Brain pericyte (primary cell): ENCODE measurements at regions not wholly inside any gene's neighbourhood (a gene's known extent, or its start where the extent isn't known, plus 50 kb on each side); places are given as distances from the start of the nearest gene placed in this dataset.

ENCODE experiments used
- DNase-seq: peaks from one replicate; pipeline ENCODE4 v3.0.0-alpha.2; 2012; ENCODE audit warnings: low read depth, low spot score

GRCh38 chr10:20988357-20988983, 91.4 kb upstream of the NEBL start:
- DNase-seq: no peak

GRCh38 chr10:20986049-20986448, 88.9 kb upstream of the NEBL start:
- no peak for DNase-seq

- DNase-seq: no peak
These were observed 87.6 kb upstream of the NEBL start for GRCh38 chr10:20984662-20985061.

GRCh38 chr10:20981419-20981953, 84.4 kb upstream of the NEBL start:
- DNase-seq: no peak

- DNase-seq: no peak
These were observed 81.5 kb upstream of the NEBL start for GRCh38 chr10:20978617-20979016.

GRCh38 chr10:20977300-20977699, 80.2 kb upstream of the NEBL start:
- no peak for DNase-seq

- DNase-seq: no peak
These were observed 79.8 kb upstream of the NEBL start for GRCh38 chr10:20976891-20977290.

- DNase-seq: no peak
These were observed 79.3 kb upstream of the NEBL start for GRCh38 chr10:20976390-20976789.

GRCh38 chr10:20975236-20975635, 78.1 kb upstream of the NEBL start:
- no peak for DNase-seq

GRCh38 chr10:20972925-20973324, 75.8 kb upstream of the NEBL start:
- no peak for DNase-seq

- no peak for DNase-seq
These were observed 74.8 kb upstream of the NEBL start for GRCh38 chr10:20971901-20972300.

- no peak for DNase-seq
These were observed 73.6 kb upstream of the NEBL start for GRCh38 chr10:20970708-20971107.

GRCh38 chr10:20970044-20970443, 72.9 kb upstream of the NEBL start:
- no peak for DNase-seq

- DNase-seq: no peak
These were observed 69.3 kb upstream of the NEBL start for GRCh38 chr10:20966426-20966825.

GRCh38 chr10:20963721-20964595, 66.8 kb upstream of the NEBL start:
- no peak for DNase-seq

- DNase-seq: peak; percentile 64
These were observed 65.9 kb upstream of the NEBL start for GRCh38 chr10:20963056-20963455.

- peak; percentile 17 for DNase-seq
These were observed 65.1 kb upstream of the NEBL start for GRCh38 chr10:20962165-20962564.

- no peak for DNase-seq
These were observed 62.1 kb upstream of the NEBL start for GRCh38 chr10:20959242-20959641.

- DNase-seq: no peak
These were observed 61.7 kb upstream of the NEBL start for GRCh38 chr10:20958764-20959163.

- DNase-seq: no peak
These were observed 61.1 kb upstream of the NEBL start for GRCh38 chr10:20958225-20958624.

GRCh38 chr10:20957744-20958143, 60.6 kb upstream of the NEBL start:
- DNase-seq: no peak

- DNase-seq: no peak
These were observed 59.7 kb upstream of the NEBL start for GRCh38 chr10:20956843-20957242.

GRCh38 chr10:20955355-20955893, 58.3 kb upstream of the NEBL start:
- no peak for DNase-seq
